GM12865 (cell line): ENCODE measurements at regions not wholly inside any gene's neighbourhood (a gene's known extent, or its start where the extent isn't known, plus 50 kb on each side); places are given as distances from the start of the nearest gene placed in this dataset.
A peak's percentile ranks its signal among the peaks of the same experiment; 100 is the strongest.

Experiments
- DNase-seq: peaks from one replicate; pipeline ENCODE4 v3.0.0; 2010; ENCODE audit warnings: low read depth
- H3K4me3 ChIP-seq: 2 replicates; pipeline ENCODE4 v1.5.1; 2011; ENCODE audit warnings: mild to moderate bottlenecking, low read depth, low read length, control low read depth
- TF ChIP-seq, protein P1 (sequence below): IDR thresholded peaks from 2 replicates; pipeline ENCODE4 v1.5.1; 2011; ENCODE audit warnings: low read length, control low read depth, low read depth, inconsistent platforms; ENCODE audit not compliant: insufficient read depth; ENCODE audit errors: missing control alignments

DNA sequence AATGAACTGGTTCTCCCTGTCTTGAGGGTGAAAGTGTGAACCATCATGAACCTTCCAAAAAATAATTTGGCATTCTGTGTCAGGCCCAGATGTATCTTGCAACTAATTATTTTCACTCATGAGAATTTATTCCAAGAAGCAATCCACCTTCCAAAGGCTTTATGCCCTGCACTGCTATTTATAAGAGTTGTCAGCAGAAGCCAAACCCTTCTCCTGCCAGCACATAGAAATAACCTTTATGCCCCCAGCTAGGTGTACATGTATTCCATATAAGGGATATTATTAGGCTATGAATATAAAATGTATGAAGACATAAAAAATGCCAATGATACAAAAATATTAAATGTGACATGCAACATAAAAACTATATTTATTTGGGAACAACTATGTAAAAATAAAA is 69.0 kb upstream of the GDF10 start:
- TF ChIP-seq, protein P1, sequence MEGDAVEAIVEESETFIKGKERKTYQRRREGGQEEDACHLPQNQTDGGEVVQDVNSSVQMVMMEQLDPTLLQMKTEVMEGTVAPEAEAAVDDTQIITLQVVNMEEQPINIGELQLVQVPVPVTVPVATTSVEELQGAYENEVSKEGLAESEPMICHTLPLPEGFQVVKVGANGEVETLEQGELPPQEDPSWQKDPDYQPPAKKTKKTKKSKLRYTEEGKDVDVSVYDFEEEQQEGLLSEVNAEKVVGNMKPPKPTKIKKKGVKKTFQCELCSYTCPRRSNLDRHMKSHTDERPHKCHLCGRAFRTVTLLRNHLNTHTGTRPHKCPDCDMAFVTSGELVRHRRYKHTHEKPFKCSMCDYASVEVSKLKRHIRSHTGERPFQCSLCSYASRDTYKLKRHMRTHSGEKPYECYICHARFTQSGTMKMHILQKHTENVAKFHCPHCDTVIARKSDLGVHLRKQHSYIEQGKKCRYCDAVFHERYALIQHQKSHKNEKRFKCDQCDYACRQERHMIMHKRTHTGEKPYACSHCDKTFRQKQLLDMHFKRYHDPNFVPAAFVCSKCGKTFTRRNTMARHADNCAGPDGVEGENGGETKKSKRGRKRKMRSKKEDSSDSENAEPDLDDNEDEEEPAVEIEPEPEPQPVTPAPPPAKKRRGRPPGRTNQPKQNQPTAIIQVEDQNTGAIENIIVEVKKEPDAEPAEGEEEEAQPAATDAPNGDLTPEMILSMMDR, result no peak
- no peak overlapping the region for H3K4me3 ChIP-seq
- DNase-seq, result no peak

DNA sequence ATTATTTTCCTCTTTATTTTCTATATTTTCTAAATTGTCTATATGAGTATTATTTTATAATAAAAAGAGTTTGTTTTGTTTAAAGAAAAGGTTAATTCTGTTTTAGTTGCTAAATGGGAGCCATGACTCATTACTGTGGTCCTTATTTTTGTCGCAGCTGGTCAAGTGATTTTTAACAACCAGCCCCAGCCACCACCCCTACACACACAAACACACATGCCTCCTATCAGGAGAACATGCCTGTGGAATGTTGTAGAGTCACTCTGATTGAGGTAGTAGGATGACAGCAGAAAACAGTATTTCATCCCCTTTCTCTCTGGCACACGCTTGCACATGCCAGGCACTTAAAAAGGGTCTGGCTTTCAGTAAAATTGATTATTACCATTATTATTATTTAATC is 68.6 kb upstream of the GDF10 start:
- DNase-seq, result no peak
- TF ChIP-seq, protein P1, result no peak

DNA sequence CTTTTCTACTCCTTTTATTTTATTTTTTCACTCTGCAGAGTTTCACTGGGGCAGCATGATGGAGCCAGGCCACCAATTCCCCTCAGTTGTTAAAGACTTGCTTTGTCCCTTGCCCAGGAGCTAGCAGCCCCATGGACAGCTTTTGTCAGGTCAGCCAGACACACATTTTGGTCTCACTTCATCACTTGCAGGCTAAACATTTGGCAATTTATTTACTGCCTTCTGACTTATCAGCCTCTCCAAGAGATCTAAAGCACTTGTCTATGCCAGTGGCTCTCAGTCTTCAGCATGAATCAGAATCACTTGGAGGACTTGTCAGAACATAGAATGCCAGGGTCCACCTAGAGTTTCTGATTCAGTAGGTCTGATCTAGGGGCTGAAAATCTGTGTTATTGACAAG is 66.4 kb upstream of the GDF10 start:
- no peak overlapping the region for H3K4me3 ChIP-seq
- TF ChIP-seq, protein P1, result no peak

More for the DNA sequence above, 68.6 kb upstream of the GDF10 start:
- H3K4me3 ChIP-seq, result no peak overlapping the region

DNA sequence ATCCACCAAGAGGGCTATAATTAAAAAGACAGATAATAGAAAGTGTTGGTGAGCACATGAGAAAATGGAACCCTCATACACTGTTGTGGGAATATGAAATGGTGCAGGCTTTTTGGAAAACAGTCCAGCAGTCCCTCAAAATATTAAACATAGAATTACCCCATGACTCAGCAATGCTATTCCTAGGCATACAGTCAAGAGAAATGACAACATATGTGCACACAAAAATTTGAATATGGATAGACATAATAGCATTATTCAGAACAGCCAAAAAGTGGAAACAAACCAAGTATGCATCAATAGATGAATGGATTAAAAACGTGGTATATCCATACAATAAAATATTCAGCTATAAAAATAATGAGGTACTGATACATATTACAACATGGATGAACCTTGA is 64.5 kb upstream of the GDF10 start:
- TF ChIP-seq, protein P1, result no peak
- DNase-seq, result no peak
- H3K4me3 ChIP-seq, result no peak overlapping the region

More for the DNA sequence above, 66.4 kb upstream of the GDF10 start:
- no peak for DNase-seq

DNA sequence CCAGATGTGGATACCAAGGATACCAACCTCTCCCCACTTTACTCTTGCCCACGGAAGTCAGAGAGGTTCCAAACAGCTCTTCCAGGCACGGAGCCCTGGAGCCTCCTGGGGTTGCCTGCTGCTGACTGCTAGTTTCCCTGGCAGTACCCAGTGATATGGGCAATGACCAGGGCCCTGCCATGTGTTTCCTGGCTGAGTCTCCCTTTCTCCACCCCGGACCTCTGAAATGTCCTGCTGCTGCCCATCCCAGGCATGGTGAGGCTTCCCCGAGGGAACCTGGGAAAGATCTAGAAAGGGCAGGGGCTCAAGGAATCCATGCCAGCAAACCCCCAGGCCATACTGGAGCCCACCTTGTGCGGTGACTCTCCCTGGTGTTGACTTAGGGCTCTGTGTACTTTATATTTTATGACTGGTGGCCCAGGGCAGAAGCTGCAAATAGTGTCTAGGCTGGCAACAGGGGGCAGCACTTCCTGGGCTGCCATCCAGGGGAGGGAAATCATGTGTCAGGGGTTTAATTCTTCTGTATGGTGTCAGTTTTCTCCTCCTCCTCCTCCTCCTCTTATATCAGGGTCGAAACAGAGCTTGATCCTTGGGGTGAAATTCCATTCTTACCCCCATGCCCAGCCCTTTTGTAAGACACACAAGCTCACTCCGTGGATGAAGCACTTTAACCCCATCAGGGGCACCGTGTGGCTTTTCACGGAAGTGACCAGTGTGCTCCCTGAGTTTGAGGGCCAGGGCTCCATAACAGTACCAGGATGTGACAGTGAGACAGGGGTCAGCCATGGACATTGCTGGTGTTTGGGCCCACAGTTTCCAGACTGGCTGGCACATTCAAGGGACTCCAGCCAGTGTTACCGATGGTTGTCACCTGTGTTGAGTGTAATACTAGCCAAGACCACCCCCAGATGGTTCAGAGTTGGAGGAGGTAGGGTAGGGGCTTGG is 62.4 kb upstream of the GDF10 start:
- no peak overlapping the region for H3K4me3 ChIP-seq
- TF ChIP-seq, protein P1, result peak; percentile 5
- no peak for DNase-seq

DNA sequence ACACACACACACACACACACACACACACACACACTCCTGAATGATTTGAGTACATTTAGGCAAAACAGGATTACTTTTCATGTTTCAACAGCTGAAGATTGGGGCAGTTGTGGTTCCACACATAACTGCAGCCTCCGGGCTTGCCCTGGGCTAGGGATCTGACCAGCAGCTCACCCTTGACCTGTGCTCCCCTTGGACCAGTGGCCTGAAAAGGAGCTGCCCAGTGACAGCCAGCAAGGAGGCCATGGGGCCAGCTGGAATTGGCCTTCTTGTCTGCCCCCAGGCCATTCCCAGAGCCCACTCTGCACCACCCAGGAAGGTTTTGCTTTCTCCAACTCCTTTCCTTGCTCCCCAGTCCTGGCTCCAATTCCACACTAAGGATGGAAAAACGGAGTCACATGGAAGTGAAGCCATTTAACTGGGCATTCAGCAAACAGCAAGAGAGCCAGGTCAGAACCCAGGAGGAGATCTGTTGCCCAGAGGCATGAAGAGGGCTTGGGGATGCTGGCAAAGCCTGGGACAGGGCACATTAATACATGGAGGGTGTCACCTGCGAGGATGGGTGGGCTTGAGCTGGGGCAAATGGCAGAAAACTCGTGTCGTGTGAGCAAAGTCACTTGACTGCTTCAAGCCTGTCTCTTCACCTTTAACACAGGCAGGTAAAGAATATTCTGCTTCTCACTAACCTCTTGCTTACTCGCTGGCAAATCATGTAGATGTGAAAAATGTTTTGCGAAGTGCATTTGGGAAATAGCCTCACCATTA is 61.5 kb upstream of the GDF10 start:
- TF ChIP-seq, protein P1, result no peak
- no peak for DNase-seq
- H3K4me3 ChIP-seq, result no peak overlapping the region
